OCI-LY1 (cell line): ENCODE measurements at regions not wholly inside any gene's neighbourhood (a gene's known extent, or its start where the extent isn't known, plus 50 kb on each side); places are given as distances from the start of the nearest gene placed in this dataset.

ENCODE experiments used
- H2AFZ ChIP-seq: fragments of 200-600 bp; sonication (generic), shearing (Covaris generic); 2 replicates; pipeline ENCODE4 v1.6.0; 2014; ENCODE audit warnings: antibody characterized with exemption, mild to moderate bottlenecking, low read length
- H3F3A ChIP-seq: fragments of 200-600 bp; sonication (generic), shearing (Covaris generic); 2 replicates; pipeline ENCODE4 v1.6.0; 2014; ENCODE audit warnings: mild to moderate bottlenecking, antibody characterized with exemption, low read length, moderate library complexity; ENCODE audit not compliant: insufficient read depth
- H3K27ac ChIP-seq: fragments of 200-600 bp; sonication (generic); 2 replicates; pipeline ENCODE4 v1.5.1; 2014; ENCODE audit warnings: low read length, mixed run types, mild to moderate bottlenecking, low read depth; ENCODE audit not compliant: poor library complexity, severe bottlenecking
- H3K27me3 ChIP-seq: fragments of 200-600 bp; sonication (generic); 2 replicates; pipeline ENCODE4 v1.6.0; 2014; ENCODE audit warnings: antibody characterized with exemption, mild to moderate bottlenecking, low read length, moderate library complexity; ENCODE audit not compliant: insufficient read depth
- H3K36me3 ChIP-seq: fragments of 200-600 bp; sonication (generic); 2 replicates; pipeline ENCODE4 v1.6.1; 2014; ENCODE audit warnings: mild to moderate bottlenecking, antibody characterized with exemption, low read length, moderate library complexity, mixed read lengths; ENCODE audit not compliant: insufficient read depth
- H3K4me1 ChIP-seq: fragments of 200-600 bp; sonication (generic); 2 replicates; pipeline ENCODE4 v1.5.1; 2014; ENCODE audit warnings: mild to moderate bottlenecking, low read length, moderate library complexity; ENCODE audit not compliant: insufficient read depth, severe bottlenecking
- H3K4me2 ChIP-seq: fragments of 200-600 bp; sonication (generic), shearing (Covaris generic); 2 replicates; pipeline ENCODE4 v1.6.1; 2014; ENCODE audit warnings: low read length
- H3K4me3 ChIP-seq: fragments of 200-600 bp; sonication (generic); 2 replicates; pipeline ENCODE4 v1.5.1; 2014; ENCODE audit warnings: low read length, low read depth, mild to moderate bottlenecking, mixed read lengths; ENCODE audit not compliant: poor library complexity, severe bottlenecking
- H3K79me2 ChIP-seq: fragments of 200-600 bp; shearing (Covaris generic); 2 replicates; pipeline ENCODE4 v1.6.1; 2016; ENCODE audit warnings: mixed run types, low read length, mixed read lengths; ENCODE audit not compliant: insufficient read depth
- H3K9ac ChIP-seq: fragments of 200-600 bp; sonication (generic), shearing (Covaris generic); 2 replicates; pipeline ENCODE4 v1.6.1; 2014; ENCODE audit warnings: mild to moderate bottlenecking, low read length, mixed read lengths
- H3K9me2 ChIP-seq: fragments of 200-600 bp; sonication (generic), shearing (Covaris generic); 2 replicates; pipeline ENCODE4 v1.6.1; 2014; ENCODE audit warnings: low read depth, mild to moderate bottlenecking, low read length, mixed read lengths
- H3K9me3 ChIP-seq: fragments of 200-600 bp; shearing (Covaris generic); 2 replicates; pipeline ENCODE4 v1.6.1; 2014; ENCODE audit warnings: low read length, mixed read lengths
- H4K20me1 ChIP-seq: fragments of 200-600 bp; sonication (generic), shearing (Covaris generic); 2 replicates; pipeline ENCODE4 v1.6.0; 2016; ENCODE audit warnings: mild to moderate bottlenecking, low read length; ENCODE audit not compliant: insufficient read depth
- EZH2 ChIP-seq: fragments of 200-600 bp; sonication (generic), shearing (Covaris generic); IDR thresholded peaks from 2 replicates; pipeline ENCODE4 v1.8.0; 2017; ENCODE audit warnings: borderline replicate concordance, mixed run types, mild to moderate bottlenecking, antibody characterized with exemption, low read length, moderate library complexity, mixed read lengths
- TF ChIP-seq, protein P1 (sequence below): fragments of 200-600 bp; sonication (generic), shearing (Covaris generic); IDR thresholded peaks from 2 replicates; pipeline ENCODE4 v1.5.1; 2017; ENCODE audit warnings: mild to moderate bottlenecking, antibody characterized with exemption, low read length, moderate library complexity, mixed read lengths

DNA sequence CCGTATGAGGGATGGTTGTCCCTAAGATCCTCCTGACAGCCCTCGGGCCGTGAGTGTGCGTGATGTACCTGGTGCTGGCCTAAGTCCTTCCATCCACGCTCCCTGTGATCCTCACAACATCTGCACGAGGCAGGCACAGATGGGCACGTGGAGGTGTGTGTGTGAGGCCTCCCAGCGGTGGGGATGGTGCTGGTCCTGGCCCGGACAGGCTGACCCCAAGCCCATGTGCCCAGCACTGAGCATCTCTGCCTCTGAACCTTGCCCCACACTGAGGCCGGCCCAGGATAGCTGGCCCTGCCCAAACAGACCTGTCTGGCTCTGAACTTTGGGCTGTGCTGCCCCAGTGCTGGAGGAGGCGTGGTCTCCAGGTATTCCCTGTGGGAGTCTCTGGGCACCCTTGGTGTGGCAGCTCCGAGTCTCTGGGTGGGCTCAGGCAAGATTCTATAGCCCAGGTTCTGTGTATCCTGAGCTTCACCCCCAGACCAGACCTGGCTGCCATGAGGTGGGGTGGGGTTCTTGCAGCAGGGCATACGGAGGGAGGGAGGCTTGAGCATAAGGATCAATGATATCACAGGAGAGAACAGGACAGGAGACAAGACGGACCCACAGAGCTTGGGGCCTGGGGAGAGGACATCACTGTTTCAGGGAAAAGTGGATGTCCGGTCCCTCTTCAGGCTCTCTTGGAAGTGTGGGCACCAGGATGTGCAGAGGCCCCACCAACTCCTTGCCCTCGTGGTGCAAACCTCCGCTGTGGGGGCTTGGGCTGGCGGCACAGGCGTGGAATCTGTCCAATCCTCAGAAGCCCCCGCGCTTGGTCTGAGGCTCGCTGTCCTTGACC lies 881.8 kb downstream of the BRD1 start:
- Histone ChIP-seq H3K79me2 (no peaks in the 10 kb centered on the region), H3K4me1 (no peaks in the 10 kb centered on the region), H3K9ac (no peak overlapping the region), H3K27ac (no peak overlapping the region), H3K27me3 (no peaks in the 10 kb centered on the region), H3K36me3 (no peaks in the 10 kb centered on the region), H3K4me3 (no peak overlapping the region), H3F3A (no peaks in the 10 kb centered on the region), H3K9me2 (no peaks in the 10 kb centered on the region), H3K9me3 (no peaks in the 10 kb centered on the region), H3K4me2 (no peak overlapping the region), H2AFZ (no peak overlapping the region), H4K20me1 (no peaks in the 10 kb centered on the region)
- no peak for TF ChIP-seq EZH2
- TF ChIP-seq, protein P1, sequence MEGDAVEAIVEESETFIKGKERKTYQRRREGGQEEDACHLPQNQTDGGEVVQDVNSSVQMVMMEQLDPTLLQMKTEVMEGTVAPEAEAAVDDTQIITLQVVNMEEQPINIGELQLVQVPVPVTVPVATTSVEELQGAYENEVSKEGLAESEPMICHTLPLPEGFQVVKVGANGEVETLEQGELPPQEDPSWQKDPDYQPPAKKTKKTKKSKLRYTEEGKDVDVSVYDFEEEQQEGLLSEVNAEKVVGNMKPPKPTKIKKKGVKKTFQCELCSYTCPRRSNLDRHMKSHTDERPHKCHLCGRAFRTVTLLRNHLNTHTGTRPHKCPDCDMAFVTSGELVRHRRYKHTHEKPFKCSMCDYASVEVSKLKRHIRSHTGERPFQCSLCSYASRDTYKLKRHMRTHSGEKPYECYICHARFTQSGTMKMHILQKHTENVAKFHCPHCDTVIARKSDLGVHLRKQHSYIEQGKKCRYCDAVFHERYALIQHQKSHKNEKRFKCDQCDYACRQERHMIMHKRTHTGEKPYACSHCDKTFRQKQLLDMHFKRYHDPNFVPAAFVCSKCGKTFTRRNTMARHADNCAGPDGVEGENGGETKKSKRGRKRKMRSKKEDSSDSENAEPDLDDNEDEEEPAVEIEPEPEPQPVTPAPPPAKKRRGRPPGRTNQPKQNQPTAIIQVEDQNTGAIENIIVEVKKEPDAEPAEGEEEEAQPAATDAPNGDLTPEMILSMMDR, result no peak

DNA sequence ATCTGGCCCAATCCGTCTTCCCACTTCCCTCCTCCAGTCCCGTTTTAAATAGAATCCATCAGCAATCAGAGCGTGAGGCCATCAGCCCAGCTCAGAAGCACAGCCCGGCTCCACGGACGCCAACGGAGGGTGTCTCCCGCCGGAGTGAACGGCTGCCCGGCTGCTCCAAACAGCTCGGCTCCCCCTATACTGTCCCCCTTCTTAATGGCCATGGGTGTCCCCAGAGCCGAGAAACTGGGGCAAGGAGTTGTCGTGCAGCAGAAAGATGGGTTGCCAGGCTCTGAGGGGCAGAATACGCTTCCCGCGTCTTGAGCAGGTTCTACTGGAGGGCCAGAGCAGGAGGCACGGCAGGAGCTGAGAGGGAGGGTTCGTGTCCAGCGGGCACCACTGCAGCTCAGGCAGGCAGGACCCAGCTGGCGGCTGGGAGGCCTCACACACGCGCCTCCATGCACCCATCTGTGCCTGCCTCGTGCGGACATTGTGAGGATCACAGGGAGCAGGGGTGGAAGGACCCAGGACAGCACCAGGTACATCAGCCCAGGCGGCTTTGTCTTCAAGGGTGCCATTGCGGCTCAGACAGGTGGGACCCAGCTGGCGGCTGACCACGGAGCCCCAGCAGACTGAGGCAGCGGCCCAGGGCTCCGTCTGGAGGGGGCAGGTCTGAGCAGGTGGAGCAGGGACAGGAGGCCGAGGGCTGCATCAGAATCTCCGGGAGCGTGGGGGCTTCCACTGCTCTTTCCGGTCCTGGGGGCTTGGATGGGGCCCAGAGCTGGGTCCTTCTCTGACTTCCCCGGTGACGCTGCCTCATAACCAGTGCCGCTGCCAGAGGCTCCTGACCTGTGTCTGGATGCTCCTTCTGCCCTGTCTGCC lies 882.7 kb downstream of the BRD1 start:
- H3K36me3 ChIP-seq, result no peaks in the 10 kb centered on the region

DNA sequence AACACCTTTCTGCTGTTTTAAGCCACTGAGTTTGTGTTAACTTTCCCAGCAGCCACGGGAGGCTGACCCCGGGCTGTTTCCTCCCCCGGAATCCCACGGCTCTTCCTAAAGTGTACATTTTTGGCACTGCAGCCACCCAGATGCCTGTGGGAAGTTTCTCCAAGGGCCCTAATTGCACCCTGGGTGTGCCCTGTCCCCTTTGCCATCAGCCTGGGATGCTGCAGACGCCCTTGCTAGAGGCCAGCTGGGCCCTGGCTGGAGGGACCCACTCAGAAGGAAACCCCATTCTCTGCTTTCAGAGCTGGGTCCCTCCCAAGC lies 883.3 kb downstream of the BRD1 start:
- no peak overlapping the region for H3K27ac ChIP-seq
- H3K4me3 ChIP-seq, result no peak overlapping the region
- no peaks in the 10 kb centered on the region for H4K20me1 ChIP-seq
- no peaks in the 10 kb centered on the region for H3K79me2 ChIP-seq
- no peak overlapping the region for H3K9ac ChIP-seq
- no peak overlapping the region for H2AFZ ChIP-seq
- H3K4me1 ChIP-seq, result no peaks in the 10 kb centered on the region
- H3K36me3 ChIP-seq, result no peaks in the 10 kb centered on the region
- no peaks in the 10 kb centered on the region for H3K9me3 ChIP-seq
- H3K27me3 ChIP-seq, result no peaks in the 10 kb centered on the region
- H3K9me2 ChIP-seq, result no peaks in the 10 kb centered on the region
- TF ChIP-seq EZH2, result no peak
- TF ChIP-seq, protein P1, result no peak
- H3K4me2 ChIP-seq, result no peak overlapping the region
- no peaks in the 10 kb centered on the region for H3F3A ChIP-seq

More for the DNA sequence above, 882.7 kb downstream of the BRD1 start:
- no peak overlapping the region for H3K9ac ChIP-seq
- H3K9me2 ChIP-seq, result no peaks in the 10 kb centered on the region
- no peaks in the 10 kb centered on the region for H4K20me1 ChIP-seq
- no peaks in the 10 kb centered on the region for H3K9me3 ChIP-seq
- H3K4me1 ChIP-seq, result no peaks in the 10 kb centered on the region
- no peaks in the 10 kb centered on the region for H3F3A ChIP-seq
- no peak overlapping the region for H3K4me3 ChIP-seq
- no peak overlapping the region for H2AFZ ChIP-seq
- no peak overlapping the region for H3K4me2 ChIP-seq
- no peaks in the 10 kb centered on the region for H3K27me3 ChIP-seq
- TF ChIP-seq EZH2, result no peak
- TF ChIP-seq, protein P1, result no peak
- H3K79me2 ChIP-seq, result no peaks in the 10 kb centered on the region
- H3K27ac ChIP-seq, result no peak overlapping the region
